NCI-H1092 treated with DMSO at 0.1 percent for 48 hours (cell line): ENCODE measurements at regions not wholly inside any gene's neighbourhood (a gene's known extent, or its start where the extent isn't known, plus 50 kb on each side); places are given as distances from the start of the nearest gene placed in this dataset.

Source experiments
- DNase-seq: peaks from one replicate; lab custom pipeline; 2025; lab: John Stamatoyannopoulos, UW

GRCh38 chr17:79539944-79540705 is 70.7 kb downstream of the RBFOX3 start:
- no peak for DNase-seq

GRCh38 chr17:79538291-79538690 is 72.6 kb downstream of the RBFOX3 start:
- no peak for DNase-seq

GRCh38 chr17:79537686-79538085 is 73.2 kb downstream of the RBFOX3 start:
- no peak for DNase-seq

DNA sequence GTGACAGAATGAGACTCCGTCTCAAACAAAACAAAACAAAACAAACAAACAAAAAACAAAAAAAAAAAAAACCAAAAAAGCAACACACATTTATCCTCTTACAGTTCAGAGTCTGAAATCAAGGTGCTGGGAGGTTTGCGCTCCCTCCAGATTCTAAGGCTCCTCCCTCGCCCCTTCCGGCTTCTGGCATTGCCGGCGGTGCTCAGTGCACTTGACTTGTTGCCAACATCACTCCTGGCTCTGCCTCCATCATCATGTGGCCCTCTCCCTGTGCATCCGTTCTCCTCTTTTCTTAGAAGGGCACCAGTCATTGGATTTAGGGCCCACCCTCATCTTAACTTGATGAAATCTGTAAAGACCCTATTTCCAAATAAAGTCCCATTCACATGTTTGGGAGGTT is 73.8 kb downstream of the RBFOX3 start:
- no peak for DNase-seq

DNA sequence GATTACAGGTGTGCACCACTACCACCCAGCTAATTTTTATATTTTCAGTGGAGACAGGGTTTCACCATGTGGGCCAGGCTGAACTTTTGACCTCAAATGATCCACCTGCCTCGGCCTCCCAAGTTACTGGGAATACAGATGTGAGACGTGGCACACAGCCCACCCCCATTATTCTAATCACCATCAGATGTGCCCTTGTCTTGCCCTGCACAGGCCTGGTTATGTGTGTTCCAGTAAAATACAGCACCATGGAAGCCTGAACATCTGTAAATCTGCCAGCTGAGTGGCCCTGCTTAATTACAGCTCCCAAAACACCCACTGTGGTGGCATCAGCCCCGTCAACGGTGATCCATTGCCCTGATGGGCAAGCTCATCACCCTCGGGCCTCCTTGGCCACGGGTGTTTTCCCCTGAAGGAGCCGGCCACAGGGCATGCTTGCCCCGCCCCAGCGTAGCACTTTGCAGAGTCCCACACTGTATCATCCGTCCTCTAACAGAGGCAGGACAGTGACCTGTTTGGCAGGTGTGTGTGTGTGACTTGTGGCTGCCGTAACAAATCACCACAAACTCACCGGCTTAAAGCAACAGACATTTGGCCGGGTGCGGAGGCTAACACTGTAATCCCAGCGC is 74.5 kb downstream of the RBFOX3 start:
- no peak for DNase-seq

- DNase-seq: no peak
These were observed 75.2 kb downstream of the RBFOX3 start for GRCh38 chr17:79535728-79536025.

DNA sequence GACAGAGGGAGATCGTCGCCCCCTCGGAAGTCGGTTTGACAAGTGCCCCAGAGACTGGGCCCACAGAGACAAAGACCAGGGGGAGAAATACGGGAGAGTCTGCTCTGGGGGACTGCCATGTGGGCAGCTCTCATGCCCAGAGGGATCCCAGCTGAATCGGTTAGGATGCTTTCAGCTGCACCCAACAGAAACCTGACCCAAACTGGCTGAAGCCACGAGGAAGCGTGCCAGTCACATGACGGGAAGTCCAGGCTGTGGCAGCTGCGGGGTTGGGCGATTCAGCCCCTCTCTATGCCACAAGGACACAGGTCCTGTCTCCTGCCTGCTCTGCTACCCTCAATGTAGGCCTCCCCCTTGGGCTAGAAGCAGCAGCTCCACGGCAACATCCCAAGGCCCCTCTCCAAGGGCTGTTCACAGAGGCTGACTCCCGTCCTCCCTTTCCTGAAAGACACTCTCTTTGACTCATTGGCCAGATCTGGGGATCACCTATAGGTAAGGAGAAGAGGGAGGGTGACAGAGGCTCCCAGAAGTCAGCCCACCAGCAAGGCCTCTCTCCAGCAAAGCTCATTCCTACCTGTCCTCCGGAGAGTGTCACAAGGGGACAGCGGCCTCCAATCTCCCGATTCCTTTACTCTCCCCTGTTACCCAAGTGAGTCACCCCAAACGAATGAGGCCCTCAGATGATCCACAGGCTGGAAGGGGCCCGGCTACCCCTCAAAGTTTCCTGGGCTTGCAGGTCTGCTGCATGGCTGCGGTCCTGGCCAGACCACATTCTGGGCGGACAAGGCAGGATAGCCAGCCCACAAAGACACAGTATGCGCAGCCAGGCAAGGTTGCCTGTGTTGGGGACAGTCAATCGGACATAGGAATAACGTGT is 75.8 kb downstream of the RBFOX3 start:
- DNase-seq: no peak

GRCh38 chr17:79534111-79534510 is 76.7 kb downstream of the RBFOX3 start:
- DNase-seq: no peak

DNA sequence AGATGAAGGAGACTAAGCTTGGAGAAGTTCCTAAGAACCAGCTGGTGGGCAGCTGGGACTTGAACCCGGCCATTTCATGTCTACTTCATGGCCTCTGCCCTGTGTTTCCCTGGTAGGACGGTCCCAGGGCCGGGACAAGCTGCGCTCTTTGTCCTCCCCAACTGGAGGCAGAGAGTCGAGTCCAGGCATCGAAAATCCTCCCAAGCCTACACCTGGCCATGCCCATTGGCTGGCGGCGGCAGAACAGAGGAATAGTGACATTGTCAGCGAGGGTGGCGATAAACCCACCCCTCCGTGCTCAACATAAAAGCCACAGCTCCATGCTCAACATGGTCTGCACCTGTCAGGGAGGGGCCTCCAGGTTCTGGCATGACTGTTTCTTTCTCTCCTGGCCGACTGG is 77.7 kb downstream of the RBFOX3 start:
- DNase-seq: no peak

DNA sequence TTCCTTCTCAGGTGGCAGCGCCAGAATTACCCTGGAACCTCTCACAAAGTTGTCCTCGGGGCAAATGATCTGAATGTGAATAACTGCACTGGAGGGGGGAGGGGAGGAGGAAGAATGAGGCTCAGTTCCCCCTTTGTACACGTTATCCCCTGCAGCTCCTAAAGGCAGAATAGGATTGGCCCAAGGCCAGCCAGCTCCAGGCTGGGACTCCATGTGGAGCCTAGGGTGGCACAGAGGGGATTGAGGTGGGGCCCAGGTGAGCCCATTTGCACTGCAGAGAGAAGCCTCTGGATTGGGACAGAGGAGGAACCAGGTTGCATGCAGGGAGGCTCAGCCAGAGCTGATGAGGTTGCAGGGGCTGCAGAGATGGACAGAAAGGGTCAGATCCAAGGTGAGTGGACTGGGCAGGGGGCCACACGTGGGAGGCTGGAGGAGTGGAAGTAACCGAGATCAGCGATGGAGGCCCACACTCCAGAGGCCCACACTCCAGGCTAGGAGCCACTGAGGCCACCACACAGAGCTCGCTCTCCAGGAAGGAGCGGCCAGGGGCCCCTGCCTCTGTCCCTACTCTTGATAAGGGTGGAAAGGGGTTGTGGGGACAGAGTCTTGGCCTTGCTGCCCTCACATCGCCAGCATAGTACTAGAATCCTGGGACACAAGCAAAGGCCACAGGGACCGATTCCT is 78.6 kb downstream of the RBFOX3 start:
- no peak for DNase-seq

DNA sequence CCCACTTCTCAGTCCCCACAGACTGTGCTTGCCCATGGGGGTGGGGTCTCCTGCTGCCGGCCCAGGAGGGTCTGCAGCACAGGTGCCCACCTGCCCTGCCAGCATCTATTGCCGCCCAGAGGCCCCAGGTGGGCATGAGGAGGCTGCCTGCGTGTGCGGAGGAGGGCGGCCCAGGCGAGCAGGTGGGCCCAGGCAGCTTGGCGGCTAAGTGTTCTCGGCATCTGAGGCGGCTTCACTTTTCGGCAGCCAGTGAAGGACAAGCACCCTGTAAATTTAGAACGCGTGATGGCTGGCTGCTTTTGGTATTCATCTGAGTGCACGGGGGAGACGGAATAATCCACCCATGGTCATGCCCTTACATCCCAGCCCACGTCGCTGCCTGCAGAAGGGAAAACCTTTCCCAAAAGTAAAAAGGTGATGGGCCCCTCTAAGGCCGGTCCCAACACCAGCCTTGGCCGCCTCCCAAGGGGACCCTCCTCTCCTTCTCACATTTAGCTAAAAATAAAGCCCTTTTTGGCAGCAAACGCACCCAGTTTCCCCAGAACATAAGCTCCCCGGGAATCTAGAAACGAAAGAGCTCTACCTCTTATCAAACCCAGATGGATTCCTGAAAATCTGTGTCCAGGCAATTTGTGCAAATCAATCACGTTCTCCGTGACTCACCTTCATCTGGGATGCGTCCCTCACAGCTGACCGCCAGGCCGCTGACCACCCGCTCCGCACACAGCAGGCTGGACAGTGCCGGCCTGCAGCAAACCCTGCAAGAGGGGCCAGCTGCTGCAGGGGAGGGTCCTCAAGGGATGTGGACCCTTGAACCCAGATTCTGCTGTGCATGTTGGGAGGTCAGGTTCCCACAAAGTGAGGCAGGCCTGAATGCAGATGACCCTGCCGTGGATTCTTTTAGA is 79.4 kb downstream of the RBFOX3 start:
- DNase-seq: no peak

- no peak for DNase-seq
These were observed 80.3 kb downstream of the RBFOX3 start for GRCh38 chr17:79530361-79531105.

GRCh38 chr17:79529661-79530081 is 81.2 kb downstream of the RBFOX3 start:
- DNase-seq: no peak

DNA sequence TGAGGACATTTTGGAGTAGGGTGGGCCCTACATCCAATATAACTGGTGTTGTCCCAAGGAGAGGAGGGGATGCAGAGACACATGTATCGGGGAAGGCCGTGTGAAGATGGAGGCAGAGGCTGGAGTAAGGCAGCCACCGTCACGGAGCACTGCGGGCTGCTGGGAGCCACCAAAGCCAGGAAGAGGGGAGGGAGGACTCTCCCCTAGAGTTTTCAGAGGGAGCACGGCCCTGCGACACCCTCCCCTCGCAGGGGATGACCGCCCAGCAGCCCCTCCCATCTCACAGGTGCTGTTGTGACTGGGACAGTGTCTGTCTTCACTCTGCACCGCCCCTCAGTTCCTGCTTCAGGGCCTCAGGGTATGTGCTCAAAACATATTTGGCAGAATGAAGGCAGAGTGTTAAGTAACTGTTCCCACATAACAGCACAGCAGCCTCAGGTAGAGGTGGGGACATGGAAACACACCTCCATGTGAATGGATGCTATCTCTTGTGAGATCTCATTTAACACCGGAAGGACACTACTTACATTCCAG is 82.2 kb downstream of the RBFOX3 start:
- DNase-seq: no peak

DNA sequence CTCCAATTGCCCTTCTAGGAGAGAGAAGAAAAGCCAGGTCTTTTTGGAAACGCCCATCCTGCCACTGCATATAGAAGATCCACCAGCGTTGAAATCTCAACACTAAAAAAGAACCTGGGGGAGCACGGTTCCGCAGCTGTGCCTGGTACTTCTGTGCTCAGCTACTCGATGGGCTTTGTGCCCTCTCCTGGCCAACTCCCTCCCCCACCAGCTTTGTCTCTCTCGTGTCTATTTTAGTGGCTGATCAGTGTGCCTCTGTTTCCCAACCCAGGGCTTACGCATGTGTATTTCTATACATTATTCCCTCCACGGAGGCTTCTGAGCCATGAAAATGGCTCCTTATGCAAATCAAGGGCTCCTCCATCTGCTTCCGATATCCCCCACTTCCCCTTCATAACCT is 83.5 kb downstream of the RBFOX3 start:
- no peak for DNase-seq

- no peak for DNase-seq
These were observed 84.8 kb downstream of the RBFOX3 start for GRCh38 chr17:79525793-79526677.

DNA sequence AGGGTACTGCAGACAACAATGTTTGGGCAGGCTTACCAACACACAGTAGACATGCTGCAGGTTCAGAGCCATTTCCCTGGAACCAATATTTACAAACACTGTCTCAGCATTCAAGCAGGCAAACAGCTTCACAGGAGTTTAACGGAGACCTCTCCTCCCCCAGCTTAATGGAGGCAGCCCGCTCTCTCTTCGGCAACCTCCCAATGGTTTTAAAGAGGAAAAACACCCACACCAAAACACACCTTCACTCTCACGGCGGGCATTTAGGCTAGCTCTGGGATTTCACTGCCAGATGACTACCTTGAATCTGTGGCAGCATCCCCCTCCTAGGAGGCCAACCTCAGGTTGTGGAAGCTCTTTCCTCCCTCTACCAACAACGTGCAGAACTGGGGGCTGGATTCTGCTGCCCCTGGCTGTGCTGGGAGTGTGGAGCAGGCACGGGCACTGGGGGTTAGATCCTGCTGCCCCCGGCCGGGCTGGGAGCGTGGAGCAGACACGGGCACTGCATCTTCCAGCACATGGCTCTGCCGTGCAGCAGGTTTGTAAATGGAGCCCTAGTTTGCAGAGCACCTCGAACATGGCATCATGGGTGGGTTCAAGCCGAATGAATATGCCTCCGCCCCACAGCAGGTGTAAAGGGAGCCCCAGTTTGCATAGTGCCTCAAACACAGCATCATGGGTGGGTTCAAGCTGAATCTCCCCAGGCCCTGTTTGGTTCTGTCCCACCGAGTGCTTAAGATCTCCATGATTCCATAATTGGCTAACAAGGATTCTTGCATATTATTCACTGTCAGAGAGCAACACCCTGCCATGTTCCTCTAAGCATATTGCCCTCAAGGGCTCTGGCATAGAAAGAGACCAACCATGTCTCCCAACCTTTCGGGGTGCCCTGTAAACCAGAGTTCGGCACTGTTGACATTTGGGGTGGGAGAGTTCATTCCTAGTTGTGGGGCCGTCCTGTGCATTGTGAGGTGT is 86.4 kb downstream of the RBFOX3 start:
- DNase-seq: no peak

DNA sequence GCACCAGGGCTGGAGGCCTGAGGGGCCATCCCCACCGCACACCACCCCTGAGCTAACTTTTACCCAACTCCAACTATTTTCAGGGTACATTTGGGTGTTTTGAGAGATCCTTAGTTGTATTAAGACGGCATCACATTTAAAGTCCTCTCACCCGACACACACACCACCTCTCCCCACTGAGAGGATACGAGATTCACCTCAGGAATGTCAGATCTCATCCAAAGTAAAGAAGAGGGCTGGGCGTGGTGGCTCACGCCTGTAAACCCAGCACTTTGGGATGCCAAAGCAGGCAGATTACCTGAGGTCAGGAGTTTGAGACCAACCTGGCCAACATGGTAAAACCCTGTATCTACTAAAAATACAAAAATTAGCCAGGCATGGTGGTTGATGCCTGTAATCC is 88.4 kb downstream of the RBFOX3 start:
- DNase-seq: no peak
